Ishikawa (cell line): ENCODE measurements at regions not wholly inside any gene's neighbourhood (a gene's known extent, or its start where the extent isn't known, plus 50 kb on each side); places are given as distances from the start of the nearest gene placed in this dataset.

Source experiments
- CEBPB ChIP-seq: IDR thresholded peaks from 2 replicates; pipeline ENCODE4 v1.6.1; 2012
- CREB1 ChIP-seq: IDR thresholded peaks from 2 replicates; pipeline ENCODE4 v1.6.1; 2012; ENCODE audit warnings: low read depth
- EGR1 ChIP-seq: IDR thresholded peaks from 2 replicates; pipeline ENCODE4 v1.6.1; 2012
- EP300 ChIP-seq: IDR thresholded peaks from 2 replicates; pipeline ENCODE4 v1.6.1; 2012; ENCODE audit warnings: borderline replicate concordance
- FOXM1 ChIP-seq: IDR thresholded peaks from 2 replicates; pipeline ENCODE4 v1.6.1; 2012; ENCODE audit warnings: low read depth, borderline replicate concordance
- MAX ChIP-seq: IDR thresholded peaks from 2 replicates; pipeline ENCODE4 v1.6.1; 2012
- NFIC ChIP-seq: IDR thresholded peaks from 2 replicates; pipeline ENCODE4 v1.6.1; 2012
- RAD21 ChIP-seq: IDR thresholded peaks from 2 replicates; pipeline ENCODE4 v1.6.1; 2012; ENCODE audit warnings: low read depth
- REST ChIP-seq: IDR thresholded peaks from 2 replicates; pipeline ENCODE4 v1.6.1; 2012; ENCODE audit warnings: low read depth, mild to moderate bottlenecking
- TAF1 ChIP-seq: IDR thresholded peaks from 2 replicates; pipeline ENCODE4 v1.6.1; 2012; ENCODE audit warnings: low read depth, mild to moderate bottlenecking
- TCF12 ChIP-seq: IDR thresholded peaks from 2 replicates; pipeline ENCODE4 v1.6.1; 2012; ENCODE audit warnings: low read depth
- TEAD4 ChIP-seq: IDR thresholded peaks from 2 replicates; pipeline ENCODE4 v1.6.1; 2012
- USF1 ChIP-seq: IDR thresholded peaks from 2 replicates; pipeline ENCODE4 v1.6.1; 2012
- YY1 ChIP-seq: IDR thresholded peaks from 2 replicates; pipeline ENCODE4 v1.6.1; 2012; ENCODE audit warnings: low read depth
- ZBTB7A ChIP-seq: IDR thresholded peaks from 2 replicates; pipeline ENCODE4 v1.6.1; 2012; ENCODE audit warnings: low read depth

GRCh38 chr21:37987668-37988067, 71.4 kb upstream of the KCNJ6 start:
- TF ChIP-seq REST (no peak), CREB1 (no peak), TAF1 (no peak), NFIC (no peak), CEBPB (no peak), FOXM1 (no peak), TEAD4 (no peak)

GRCh38 chr21:37993071-37993470, 76.8 kb upstream of the KCNJ6 start:
- no peak for TF ChIP-seq YY1
- no peak for TF ChIP-seq CREB1
- TF ChIP-seq NFIC = no peak
- no peak for TF ChIP-seq TEAD4
- TF ChIP-seq TCF12 = no peak
- no peak for TF ChIP-seq MAX
- TF ChIP-seq USF1 = no peak

GRCh38 chr21:37994211-37994610, 78.0 kb upstream of the KCNJ6 start:
- no peak for TF ChIP-seq EP300
- TF ChIP-seq TEAD4 = no peak
- TF ChIP-seq RAD21 = no peak
- TF ChIP-seq NFIC = no peak
- no peak for TF ChIP-seq CEBPB
- no peak for TF ChIP-seq ZBTB7A
- TF ChIP-seq FOXM1 = no peak
- no peak for TF ChIP-seq TAF1
- TF ChIP-seq CREB1 = no peak
- no peak for TF ChIP-seq YY1
- no peak for TF ChIP-seq EGR1
- TF ChIP-seq USF1 = no peak
- no peak for TF ChIP-seq TCF12

- TF ChIP-seq RAD21 = no peak
- TF ChIP-seq YY1 = no peak
- no peak for TF ChIP-seq EP300
- no peak for TF ChIP-seq CEBPB
- TF ChIP-seq USF1 = no peak
- no peak for TF ChIP-seq REST
- TF ChIP-seq TAF1 = no peak
- no peak for TF ChIP-seq FOXM1
- TF ChIP-seq MAX = no peak
- TF ChIP-seq TEAD4 = no peak
- TF ChIP-seq CREB1 = no peak
- TF ChIP-seq TCF12 = no peak
- no peak for TF ChIP-seq NFIC
- no peak for TF ChIP-seq ZBTB7A
- no peak for TF ChIP-seq EGR1
These were observed 96.4 kb upstream of the KCNJ6 start for GRCh38 chr21:38012672-38013071.

GRCh38 chr21:38013741-38014140, 97.5 kb upstream of the KCNJ6 start:
- no peak for TF ChIP-seq YY1
- TF ChIP-seq EGR1 = no peak
- no peak for TF ChIP-seq EP300
- TF ChIP-seq TEAD4 = no peak
- TF ChIP-seq NFIC = no peak
- TF ChIP-seq TAF1 = no peak
- TF ChIP-seq CEBPB = no peak
- no peak for TF ChIP-seq USF1
- no peak for TF ChIP-seq CREB1
- TF ChIP-seq MAX = no peak

- no peak for TF ChIP-seq USF1
These were observed 98.0 kb upstream of the KCNJ6 start for GRCh38 chr21:38014298-38014697.
